GM13976 (cell line): ENCODE measurements at regions not wholly inside any gene's neighbourhood (a gene's known extent, or its start where the extent isn't known, plus 50 kb on each side); places are given as distances from the start of the nearest gene placed in this dataset.
A peak's percentile ranks its signal among the peaks of the same experiment; 100 is the strongest.

Experiments
- DNase-seq: peaks from one replicate; pipeline ENCODE4 v3.0.0; 2012; ENCODE audit warnings: low spot score
- CTCF ChIP-seq: IDR thresholded peaks from 2 replicates; pipeline ENCODE4 v1.5.1; 2012; ENCODE audit warnings: borderline replicate concordance, mild to moderate bottlenecking; ENCODE audit not compliant: insufficient read depth; ENCODE audit errors: extremely low read depth, missing control alignments, control extremely low read depth
- in situ Hi-C: fragments of 300-500 bp; cut with MboI; formaldehyde crosslinking; loops from one replicate; pipeline ENCODE4 v1.12.0; 2022; ENCODE audit warnings: low sequenced_read_pairs, mixed read lengths, inconsistent platforms; ENCODE audit not compliant: unreplicated experiment

DNA sequence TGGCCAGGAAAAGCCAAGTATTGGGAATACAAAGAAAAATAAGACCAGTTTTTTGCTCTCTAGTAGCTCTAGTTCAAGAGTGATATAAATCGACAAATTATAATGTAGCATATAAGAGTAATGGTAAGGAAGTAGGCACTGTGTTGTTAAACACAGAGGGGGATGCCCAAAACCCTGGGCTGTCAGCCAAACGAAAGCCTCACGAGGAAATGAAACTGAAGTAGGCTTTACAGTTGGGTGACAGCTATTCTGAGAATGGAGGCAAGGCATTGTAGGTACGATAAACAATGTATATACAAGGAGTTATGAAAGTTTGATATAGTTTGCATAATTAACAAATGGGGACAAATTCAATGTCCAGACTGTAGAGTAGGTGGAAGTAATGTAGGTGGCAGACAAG lies 176.4 kb downstream of the FAM181B start:
- in situ Hi-C loops, result no loop called here
- DNase-seq, result peak; percentile 21
- no peak for TF ChIP-seq CTCF

DNA sequence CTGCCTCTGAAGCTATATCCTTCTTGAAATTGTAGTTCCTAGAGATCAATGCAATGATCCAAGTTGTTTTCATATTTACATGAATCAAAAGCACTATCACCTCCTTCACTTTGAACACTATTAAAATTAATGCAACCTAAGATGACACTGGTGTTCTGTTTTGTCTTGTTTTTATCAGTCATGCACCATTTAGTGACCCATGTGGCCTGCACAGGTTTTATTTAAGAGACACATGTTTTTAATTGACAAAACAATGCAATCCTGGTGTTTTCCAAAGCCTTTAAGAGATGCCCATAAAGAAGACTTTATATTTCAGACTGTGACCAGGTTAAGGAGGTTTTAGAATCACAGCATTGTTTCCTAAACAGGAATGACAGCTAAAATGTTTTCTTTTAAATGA lies 177.5 kb downstream of the FAM181B start:
- in situ Hi-C loops, result no loop called here
- no peak for TF ChIP-seq CTCF
- DNase-seq, result no peak

DNA sequence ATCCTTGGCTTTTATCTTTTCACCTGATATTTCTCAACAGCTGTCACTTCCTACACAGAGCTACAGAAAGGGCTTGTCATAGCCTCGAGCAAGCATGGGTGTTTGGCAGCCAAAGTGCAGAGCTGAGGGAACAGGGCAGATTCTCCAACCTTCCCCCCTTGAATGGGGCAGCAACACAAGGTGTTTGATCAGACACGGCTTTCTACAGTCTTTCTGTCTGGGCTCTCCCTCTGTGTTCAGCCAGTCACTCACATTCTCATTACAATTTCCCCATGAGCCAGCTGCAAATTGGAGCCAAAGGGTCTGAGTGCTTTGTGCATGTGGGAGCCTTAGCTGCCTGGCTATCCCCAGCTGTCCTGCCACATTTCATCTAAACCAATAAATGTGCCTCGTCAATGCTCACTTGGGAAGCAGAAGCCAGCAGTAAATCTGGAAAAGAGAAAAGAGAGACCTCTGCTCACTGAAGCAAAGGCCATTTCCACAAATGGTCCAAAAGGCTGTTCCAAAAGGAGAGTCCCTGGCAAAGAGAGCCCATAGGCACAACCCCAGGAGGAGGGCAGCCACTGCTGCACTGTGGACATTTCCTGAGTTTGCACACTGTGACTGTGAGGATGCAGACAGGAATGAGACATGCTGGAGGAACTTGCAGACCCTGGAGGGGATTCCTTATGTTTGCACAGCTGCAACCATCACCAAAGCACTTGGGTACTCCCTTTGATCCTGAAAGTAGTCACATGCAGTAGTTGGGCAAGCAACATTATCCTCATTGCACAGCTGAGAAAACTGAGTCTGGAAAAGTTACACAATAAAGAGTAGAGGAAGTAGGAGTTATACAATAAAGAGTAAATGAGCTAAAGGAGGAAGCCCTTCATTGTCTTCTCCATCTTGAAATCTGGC lies 186.8 kb downstream of the FAM181B start:
- no peak for TF ChIP-seq CTCF
- in situ Hi-C loops, result no loop called here
- no peak for DNase-seq

GRCh38 chr11:82539669-82540068 lies 194.0 kb downstream of the FAM181B start:
- no peak for TF ChIP-seq CTCF
- DNase-seq, result no peak
- in situ Hi-C loops, result no loop called here

GRCh38 chr11:82536706-82537105 lies 197.0 kb downstream of the FAM181B start:
- no peak for DNase-seq
- in situ Hi-C loops, result no loop called here
- TF ChIP-seq CTCF, result no peak

DNA sequence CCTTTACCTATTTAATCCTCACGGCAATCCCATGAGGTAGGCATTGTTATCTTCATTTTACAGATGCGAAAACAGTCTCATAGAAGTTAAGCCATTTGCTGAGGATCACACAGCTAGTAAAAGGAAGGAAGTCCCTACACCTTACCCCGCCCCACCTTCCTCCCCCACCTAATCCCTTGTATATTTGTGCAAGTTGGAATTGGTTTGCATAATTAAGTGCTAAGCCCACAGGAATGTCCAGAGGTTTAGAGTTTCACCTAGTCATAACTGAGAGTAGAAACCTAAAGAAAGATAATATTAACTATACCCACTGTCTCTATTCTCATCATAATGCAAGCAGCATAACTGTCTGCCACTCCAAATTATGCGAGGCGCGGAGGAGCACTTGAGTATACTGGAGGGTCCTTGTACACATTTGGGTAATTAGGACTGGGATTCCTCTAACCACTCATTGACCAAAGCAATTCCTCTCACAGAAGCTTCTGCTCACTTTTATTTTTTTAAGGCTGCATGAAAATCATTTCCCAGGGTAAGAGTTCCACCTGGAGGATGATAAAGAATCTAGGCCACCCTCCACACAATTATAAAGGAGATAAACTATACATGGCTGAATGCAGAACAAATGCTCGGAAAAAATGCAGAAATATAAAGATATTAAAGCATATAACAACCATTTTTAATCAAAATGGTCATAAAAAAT lies 199.9 kb downstream of the FAM181B start:
- TF ChIP-seq CTCF, result no peak

More for the DNA sequence above, 199.9 kb downstream of the FAM181B start:
- in situ Hi-C loops, result no loop called here
- DNase-seq, result no peak
